ENCODE measurements at regions not wholly inside any gene's neighbourhood (a gene's known extent, or its start where the extent isn't known, plus 50 kb on each side); places are given as distances from the start of the nearest gene placed in this dataset.
"Not testable (repeated sequence)": the region's sequence is repeated elsewhere in the genome, so short reads cannot be mapped to it uniquely, and the experiment has no call there.

DNA sequence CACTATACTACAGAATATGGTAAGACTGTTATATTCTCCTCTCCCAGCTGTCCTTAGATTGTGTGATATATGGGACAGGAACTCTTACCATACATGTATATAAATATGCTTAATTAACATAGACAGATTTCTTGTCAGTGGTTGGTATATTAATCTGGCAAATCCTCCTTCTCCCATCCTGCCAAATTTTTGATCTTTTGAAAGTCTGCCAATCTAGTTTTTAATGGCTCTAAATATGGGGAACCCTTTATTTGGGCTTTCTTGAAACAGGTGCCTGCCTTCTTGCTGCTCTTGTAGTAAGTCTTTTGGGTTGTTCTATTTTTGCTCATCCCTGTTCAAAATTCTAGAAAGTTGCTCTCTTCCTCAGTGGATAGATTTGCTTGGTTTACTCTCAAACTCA, 63.5 kb downstream of the SPATA31D1 start:
- ChIA-PET POLR2A (no interaction called here), CTCF (no interaction called here)

DNA sequence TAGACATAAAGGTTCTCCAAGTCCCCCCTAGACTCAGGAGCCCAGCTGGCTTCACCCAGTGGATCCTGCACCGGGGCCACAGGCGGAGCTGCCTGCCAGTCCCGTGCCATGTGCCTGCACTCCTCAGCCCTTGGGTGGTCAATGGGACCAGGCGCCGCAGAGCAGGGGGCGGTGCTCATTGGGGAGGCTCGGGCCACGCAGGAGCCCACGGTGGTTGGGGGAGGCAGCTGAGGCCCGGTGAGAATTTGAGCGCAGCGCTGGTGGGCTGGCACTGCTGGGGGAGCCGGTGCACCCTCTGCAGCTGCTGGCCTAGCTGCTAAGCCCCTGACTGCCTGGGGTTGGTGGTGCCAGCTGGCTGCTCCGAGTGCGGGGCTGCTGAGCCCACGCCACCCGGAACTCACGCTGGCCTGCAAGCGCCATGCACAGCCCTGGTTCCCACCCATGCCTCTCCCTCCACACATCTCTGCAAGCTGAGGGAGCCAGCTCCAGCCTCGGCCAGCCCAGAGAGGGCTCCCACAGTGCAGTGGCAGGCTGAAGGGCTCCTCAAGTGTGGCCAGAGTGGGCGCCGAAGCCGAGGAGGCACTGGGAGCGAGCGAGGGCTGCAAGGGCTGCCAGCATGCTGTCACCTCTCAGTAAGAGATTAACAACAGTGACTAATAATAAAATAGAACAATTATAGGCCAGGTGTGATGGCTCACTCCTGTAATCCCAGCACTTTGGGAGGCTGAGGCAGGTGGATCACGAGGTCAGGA, 65.9 kb downstream of the SPATA31D1 start:
- POLR2A ChIA-PET, result no interaction called here
- CTCF ChIA-PET, result no interaction called here

DNA sequence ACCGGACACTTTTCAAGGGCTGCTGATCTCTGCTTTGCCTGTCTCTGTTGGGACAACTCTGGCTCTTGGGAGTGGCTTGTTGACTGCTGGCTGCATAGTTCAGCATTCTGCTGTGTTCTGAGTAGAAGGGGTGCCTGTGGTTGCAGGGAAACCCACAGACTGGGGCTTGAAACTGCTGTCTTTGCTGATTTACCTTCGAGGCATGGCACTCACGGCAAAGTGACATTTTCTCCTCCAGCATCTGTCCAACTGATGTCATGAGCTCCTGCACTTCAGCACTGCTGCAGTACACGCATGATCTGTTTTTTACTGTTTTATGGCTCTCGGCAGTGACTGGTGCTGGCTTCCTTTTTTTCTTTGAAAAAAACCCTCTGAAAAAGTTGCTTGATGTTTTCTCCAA, 69.2 kb downstream of the SPATA31D1 start:
- ChIA-PET CTCF (no interaction called here), POLR2A (no interaction called here)

DNA sequence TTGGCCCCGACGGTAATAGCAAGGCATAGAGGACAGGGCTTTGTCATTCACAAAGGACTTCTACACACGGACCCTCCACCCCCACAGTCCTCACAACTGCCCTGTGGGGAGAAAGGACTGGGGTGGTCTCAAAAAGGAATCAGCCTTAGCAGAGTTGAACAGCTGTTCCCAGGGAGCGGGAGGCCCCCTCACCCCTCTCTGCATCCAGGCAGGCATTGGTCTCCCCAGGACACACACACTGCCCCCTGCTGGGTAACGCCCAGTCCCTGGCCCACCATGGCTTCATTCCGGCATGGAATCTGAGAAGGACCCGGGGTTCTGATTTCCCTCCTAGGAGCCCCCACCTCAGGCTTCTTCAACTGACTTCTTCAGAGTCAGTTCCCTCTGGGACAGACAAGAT, 73.2 kb downstream of the SPATA31D1 start:
- POLR2A ChIA-PET, CTCF ChIA-PET: not testable (repeated sequence)

DNA sequence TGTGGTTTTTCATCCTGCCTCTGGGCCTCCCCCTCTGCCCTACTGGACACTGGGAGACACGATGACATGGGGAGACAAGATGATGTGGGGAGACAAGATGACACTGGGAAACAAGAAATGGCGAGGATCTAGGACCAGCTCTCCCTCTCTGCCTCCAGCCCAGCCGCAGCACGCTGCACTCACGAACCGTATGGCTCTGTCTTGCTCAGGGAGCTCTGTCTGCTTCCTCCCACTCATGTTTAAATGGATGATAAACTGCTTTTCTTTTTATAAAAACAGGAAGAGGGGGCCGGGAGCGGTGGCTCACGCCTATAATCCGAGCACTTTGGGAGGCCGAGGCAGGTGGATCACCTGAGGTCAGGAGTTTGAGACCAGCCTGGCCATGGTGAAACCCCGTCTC, 73.7 kb downstream of the SPATA31D1 start:
- CTCF ChIA-PET, result no interaction called here
- POLR2A ChIA-PET, result no interaction called here

DNA sequence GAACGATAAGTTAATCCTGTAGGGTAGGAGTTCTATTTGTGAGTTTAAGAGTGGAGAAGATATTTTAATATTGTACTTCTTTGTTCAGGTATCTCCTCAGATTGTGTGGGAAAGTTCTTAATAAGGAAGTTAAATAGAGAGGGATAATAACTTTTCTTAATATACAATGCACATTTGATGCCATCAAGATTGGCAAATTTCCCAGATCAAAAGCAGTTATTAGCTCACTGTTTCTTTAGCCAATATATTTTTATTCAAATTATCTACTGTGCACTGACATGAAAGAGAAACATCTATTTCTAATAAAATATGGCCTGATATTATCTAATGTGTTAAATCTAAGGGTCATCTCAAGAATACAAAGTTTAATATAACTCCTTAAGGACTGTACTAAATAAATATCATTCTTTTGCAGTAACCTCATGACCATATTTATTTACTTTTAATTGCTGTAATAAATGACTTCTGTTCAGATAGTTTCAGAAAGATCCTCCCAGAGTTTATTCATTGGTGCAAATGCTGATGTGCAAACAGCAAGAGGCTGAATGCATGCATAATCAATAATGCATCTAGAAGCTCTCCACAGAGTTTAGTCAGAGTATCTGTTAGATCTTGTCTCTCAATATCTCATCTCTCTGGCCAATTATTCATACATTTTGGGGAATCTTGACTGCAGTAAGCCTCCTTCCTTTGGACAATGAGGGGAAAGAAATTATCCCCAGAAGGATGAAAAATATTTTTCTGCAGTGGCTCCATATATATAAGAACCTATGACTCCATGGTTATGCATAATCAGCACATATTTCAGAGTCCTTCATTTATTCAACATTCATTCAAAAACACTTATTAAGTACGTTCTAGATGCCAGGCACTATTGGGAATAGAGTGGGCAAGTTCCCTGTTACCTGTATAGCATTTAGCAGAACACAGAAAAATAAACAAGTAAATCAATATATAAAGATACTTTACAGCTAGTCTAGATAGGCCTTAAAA, 85.3 kb downstream of the SPATA31D1 start:
- POLR2A ChIA-PET, result no interaction called here
- CTCF ChIA-PET, result no interaction called here

DNA sequence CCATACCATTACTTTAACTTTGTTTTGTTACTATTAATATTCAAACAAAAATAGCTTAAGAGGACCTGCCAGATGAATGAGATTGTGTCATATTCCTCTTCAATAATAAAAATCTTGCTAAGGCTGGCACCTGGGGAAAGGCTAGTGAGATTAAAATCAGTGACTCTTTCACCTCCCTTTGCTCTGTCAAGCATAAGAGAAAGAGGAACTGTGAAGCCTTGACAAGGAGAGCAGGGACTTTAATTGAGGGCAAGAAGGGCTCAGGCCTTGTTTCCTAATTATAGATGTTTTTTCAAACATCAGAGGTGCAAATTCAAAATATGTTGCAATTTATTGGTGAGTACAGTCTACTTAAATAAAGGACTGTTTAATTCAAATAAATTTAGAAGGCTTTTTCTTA, 91.7 kb downstream of the SPATA31D1 start:
- ChIA-PET POLR2A (no interaction called here), CTCF (no interaction called here)

DNA sequence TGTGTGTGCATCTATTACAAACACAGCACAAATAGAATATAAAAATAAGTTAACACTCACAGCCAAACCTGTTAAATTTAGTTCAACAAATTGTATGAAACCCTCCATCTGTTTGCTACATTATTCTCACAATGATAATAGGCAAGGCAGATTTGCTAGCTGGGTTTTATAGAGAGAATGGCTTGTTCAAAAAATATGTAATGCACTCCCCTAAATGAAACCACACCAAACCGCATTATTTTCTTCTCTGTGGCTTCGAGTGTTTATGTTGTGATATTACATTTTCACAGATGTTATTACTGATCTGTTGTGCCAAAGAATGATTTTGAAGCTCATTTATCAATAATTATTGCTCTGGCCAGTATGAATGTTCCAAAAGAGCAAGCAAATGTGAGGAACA, 92.9 kb downstream of the SPATA31D1 start:
- POLR2A ChIA-PET, result no interaction called here
- CTCF ChIA-PET, result interaction anchor here (0.6 kb wide), 1 partner anchor 79 kb away, joined by 3 read pairs; no protein-coding TSS in a partner anchor

DNA sequence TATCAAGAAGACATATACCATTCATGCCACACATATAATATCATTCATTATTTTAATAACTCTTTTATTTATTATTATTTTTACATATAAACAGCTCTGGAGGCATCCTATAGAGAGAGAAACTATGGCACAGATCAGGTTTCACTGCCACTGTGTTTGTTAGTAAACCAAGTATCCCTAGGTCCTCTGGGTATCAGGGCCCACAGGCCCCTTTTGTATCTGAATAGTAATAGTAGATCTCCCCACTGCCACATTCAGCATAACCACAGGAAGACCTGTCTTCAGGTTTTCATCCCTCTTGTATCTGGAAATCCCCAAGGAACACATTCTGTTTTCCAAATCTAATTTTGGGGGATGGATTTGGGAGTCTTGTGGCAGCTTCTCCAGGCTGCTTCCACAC, 94.0 kb downstream of the SPATA31D1 start:
- ChIA-PET POLR2A (no interaction called here), CTCF (no interaction called here)

DNA sequence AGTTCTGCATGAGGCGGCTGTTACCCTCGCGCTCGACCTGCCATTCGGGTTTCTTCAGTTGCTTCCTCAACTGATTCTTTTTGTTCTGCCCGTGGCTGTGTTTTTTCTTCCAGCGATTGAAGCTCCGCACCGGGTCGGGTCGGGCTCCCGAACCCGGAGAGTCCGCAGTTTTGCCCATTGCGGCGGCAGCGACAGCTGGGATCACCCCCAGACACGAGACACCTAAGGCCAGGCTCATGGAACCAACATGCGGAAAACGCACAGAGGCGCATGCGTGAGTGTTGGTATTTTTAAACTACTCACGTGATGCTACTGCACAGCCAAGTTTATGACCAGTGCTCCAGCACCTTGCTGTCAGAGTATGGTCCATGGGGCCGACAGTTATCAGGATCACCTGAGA, 100.0 kb downstream of the SPATA31D1 start:
- POLR2A ChIA-PET, result no interaction called here
- CTCF ChIA-PET, result no interaction called here

DNA sequence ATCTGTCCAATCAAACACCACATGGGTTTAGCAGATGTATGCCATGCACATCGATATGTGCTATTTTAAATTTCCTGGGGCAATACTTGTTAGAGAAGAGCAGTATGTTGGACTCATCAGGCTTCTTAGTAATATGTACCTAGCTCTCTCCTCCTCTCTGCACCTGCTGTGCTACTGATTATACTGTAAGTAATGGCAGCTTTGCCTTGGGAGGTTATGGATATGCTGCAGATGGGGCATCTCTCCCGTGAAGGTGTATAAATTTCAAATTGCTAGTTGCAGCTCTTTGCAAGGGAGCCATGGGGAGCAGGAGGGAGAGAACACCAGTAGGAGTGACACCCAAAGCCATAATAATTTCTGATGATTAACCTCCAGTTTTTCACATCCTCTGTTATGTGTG, 101.5 kb downstream of the SPATA31D1 start:
- POLR2A ChIA-PET, result no interaction called here
- CTCF ChIA-PET, result no interaction called here

DNA sequence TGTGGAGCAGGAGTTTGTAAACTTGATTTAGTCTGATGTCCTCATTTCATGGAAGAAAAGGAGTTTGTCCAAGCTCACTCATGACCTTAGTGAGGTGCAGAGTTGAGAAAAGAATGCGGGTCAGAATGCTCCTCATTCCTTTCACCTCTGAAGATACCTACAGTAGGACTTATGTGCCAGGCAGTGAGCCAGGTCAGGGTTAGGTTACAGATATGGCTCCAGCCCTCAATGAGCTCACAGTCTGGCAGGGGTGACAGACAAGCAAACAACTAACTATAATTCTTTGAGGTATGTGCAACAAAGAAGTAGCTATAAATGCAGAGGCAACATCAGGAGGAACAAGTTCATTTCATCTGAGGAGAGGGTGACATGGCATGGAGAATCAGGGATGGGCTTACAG, 102.5 kb downstream of the SPATA31D1 start:
- ChIA-PET POLR2A (no interaction called here), CTCF (no interaction called here)

DNA sequence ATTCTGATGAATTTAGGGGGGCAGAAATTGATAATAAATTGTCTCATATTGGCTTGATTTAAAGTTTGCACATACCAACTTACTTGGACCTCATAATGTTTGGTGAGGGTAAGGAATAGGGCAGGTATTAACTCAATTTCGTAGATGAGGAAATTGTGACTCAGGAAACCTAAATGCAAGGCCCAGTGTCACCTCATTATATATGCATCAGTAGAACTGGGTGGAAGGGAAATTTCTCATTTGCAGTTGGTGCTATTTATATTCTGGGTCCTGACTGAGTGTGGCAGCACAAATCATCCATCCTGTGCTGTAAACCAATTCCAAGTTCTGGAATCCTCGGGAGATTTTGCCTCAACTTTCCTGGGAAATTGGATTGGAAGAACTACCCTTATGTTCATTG, 103.0 kb downstream of the SPATA31D1 start:
- CTCF ChIA-PET, result no interaction called here

DNA sequence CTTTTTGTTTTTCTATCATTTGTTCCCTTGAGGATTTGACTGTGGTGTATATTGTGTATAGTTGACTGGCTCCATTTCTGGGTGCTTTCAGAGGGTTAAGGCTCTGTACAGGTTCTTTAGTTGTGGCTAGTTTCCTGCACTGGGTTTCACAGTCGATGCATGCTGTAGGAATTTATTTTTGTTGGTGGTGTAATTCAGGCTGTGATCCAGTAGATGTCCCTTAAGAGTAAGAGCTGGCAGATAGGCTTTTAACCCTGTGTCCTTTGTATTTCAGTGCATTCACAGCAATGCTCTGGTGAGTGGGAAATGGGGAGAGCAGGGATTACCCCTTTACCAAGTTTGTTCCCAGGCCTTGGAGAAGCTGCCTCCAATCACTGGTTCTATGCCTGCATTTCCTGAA, 112.9 kb downstream of the SPATA31D1 start:
- ChIA-PET CTCF (no interaction called here), POLR2A (no interaction called here)

More for the DNA sequence above, 103.0 kb downstream of the SPATA31D1 start:
- POLR2A ChIA-PET, result no interaction called here

DNA sequence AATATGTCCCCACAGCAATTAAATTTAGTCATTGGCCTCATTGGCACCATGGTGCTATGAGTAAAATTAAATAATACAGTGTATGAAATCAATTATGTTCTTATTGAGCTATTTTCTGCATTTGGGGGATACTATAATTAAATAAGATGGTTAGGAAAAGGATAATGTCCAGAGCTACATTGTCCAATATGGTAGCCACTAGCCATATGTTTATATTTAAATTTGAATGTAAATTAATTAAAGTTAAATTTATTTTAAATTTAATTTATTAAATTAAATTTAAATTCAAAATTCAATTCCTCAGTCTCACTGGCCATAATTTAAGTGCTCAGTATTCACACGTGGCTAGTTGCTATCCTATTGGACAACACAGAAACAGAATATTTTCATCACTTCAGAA, 115.7 kb downstream of the SPATA31D1 start:
- POLR2A ChIA-PET, result no interaction called here
- CTCF ChIA-PET, result no interaction called here

DNA sequence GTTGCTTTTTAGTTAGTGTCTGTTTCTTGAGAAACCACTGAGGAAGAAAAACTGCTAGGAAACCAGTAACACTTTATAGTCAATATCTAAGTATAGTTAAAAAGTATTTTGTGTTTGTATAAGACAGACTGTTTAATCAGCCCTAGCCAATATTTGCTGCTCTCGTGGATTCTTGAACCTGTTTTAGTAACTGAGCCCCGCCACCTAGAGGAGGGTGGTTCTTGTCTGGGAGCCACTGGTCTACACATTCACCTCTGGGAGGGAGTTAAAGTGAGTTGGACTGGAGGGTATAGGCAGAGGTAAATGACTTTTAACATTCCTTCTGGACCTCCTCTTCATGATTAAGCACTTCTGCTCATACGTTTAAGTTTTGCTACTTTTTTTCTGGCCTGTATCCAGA, 117.2 kb downstream of the SPATA31D1 start:
- ChIA-PET POLR2A (no interaction called here), CTCF (no interaction called here)

DNA sequence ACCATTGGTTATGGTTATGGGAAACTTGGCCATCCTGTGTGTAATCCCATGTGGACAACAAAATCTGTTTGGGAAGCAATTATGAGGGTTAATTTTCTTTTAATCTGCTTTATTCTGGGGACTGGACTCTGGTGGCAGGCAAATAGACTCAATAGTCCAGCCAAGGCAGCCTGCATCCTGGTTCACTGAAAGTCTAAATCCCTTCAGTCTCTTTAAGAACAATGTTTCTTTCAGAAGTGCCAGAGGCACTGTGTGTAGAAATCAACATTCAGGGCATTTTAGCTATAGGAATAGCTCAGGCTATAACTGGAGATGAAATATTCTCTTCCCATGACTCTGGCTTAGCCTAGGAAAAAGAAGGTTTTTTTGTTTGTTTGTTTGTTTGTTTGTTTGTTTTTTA, 118.0 kb downstream of the SPATA31D1 start:
- POLR2A ChIA-PET, result no interaction called here
- CTCF ChIA-PET, result no interaction called here

DNA sequence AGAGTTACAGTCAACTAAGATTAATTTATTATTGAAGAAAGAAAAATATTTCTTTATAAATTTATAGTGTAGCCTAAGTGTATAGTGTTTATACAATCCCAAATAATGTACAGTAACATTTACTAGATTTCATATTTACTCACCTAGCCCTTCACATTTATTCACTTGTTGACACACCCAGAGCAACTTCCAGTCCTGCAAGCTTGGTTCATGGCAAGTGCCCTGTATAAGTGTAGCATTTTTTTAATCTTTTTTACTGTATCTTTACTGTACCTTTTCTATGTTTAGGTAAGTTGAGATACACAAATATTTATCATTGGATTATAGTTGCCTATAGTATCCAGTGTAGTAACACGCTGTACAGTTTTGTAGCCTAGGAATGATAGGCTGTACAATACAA, 119.9 kb downstream of the SPATA31D1 start:
- CTCF ChIA-PET, result no interaction called here
- POLR2A ChIA-PET, result no interaction called here

DNA sequence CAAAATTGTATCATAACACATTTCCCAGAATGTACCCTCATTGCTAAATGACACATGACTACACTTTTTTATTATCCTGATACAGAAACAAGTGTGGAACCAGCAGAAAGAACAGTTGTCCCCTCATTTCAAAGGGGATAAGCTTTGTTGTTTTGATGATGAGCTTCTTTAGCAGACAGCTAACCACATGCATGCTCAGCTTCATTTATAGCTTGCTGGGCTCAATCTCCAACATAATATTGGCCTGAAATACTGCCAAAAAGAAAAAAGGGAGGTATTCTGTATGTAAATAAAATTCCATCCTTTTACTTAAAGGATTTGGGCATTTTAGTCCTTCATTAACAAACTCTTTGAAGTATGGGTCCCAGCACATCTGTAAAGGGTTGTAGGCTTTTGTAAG, 120.4 kb downstream of the SPATA31D1 start:
- ChIA-PET CTCF (no interaction called here), POLR2A (no interaction called here)

DNA sequence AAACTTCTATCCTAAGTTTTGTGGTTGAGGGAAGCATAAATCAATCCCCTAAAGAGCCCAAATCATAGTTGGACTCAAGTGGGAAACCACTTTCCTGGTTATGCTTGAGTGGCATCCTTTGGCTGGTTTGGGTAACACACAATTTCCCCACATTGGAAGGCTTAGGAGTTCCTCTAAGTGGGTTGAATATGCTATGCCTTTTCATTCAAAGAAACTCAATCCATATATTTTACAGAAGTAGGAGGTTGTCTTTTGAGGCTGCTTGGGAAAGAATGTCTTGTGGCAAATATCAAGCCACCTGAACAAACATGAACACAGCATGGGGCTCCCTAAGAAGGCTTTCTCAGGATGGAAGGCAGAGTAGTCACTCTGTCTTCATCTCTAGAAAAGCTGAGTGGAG, 121.1 kb downstream of the SPATA31D1 start:
- POLR2A ChIA-PET, result no interaction called here
- CTCF ChIA-PET, result no interaction called here

DNA sequence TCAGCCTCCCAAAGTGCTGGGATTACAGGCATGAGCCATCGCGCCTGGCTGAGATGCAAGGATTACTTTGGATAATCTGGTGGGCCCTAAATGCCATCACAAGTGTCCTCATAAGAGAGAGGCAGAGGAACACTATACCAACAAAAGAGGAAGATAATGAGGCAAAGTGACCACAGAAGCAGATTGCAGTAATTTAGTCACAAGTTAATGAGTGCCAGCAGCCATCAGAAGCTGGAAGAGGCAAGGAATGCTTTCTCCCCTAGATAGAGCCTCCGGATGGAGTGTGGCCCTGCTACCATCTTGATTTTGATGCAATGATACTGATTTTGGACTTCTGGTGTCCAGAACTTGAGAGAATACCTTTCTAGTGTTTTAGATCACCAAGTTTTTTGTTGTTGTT, 122.3 kb downstream of the SPATA31D1 start:
- POLR2A ChIA-PET, result no interaction called here
- CTCF ChIA-PET, result no interaction called here

DNA sequence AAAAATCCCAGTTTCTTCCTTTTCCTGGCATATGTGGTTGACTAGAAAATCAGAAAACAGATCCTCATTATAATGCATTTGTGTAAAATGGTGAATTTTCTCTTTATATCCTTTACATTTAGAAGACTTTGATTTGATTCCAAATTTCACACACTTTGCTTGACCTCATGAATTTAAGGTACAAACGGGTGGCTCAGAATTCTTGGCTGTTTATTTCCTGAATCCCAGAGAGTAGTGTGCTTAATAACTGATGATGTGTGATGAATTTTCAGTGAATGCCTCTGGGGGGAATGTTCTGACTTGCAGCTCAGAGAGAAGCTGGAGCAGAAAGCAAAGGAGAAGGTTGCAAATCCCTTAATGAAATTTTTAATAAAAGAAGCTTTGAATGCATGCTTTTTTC, 126.8 kb downstream of the SPATA31D1 start:
- ChIA-PET CTCF (no interaction called here), POLR2A (no interaction called here)
